ENCODE measurements at regions not wholly inside any gene's neighbourhood (a gene's known extent, or its start where the extent isn't known, plus 50 kb on each side); places are given as distances from the start of the nearest gene placed in this dataset.

DNA sequence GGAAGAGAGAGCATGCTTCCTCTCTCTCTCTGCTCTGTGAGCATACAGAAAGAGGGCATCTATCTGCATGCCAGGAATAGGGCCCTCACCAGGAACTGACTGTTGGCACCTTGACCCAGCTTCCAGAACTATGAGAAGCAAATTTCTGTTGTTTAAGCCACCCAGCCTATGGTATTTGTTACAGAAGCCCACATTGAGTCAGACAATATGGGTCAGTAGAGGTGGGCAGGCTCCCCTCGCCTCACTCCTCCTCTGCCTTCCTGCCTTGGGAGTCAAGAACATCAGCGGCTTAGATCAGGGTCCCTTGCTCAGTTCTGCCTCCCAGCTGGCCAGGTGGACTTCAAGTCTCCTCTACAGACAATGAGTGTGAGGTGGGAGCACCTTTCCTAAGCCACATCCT lies 92.3 kb downstream of the COPS8 start:
- peaks cover 5 to 14% (median 9%) of the 10 kb centered on the region in 3 donors for H3K27me3 Mint-ChIP-seq (ENCODE audit: low read depth in 3 of 3)
- Histone ChIP-seq H3K4me3 (replicated peaks in 1 of 3; ENCODE audit: low read depth in 2 of 3, low read length in 3 of 3) (no peak overlapping the region), H3K9me3 (replicated peaks in 1 of 2; ENCODE audit: control insufficient read depth in 1 of 2, insufficient read depth in 1 of 2, low read length in 2 of 2) (no peaks in the 10 kb centered on the region), H2AFZ (ENCODE audit: insufficient read depth, low read depth, low read length, poor library complexity, severe bottlenecking) (no peak overlapping the region), H4K20me1 (ENCODE audit: insufficient read depth, low read length) (no peaks in the 10 kb centered on the region), H3K27ac (ENCODE audit: low read depth in 1 of 2, low read length in 2 of 2) (no peak overlapping the region), H3K27me3 (ENCODE audit: control insufficient read depth in 2 of 2, insufficient read depth in 2 of 2, low read length in 2 of 2) (peaks cover 2 to 6% of the 10 kb centered on the region in 2 donors), H3K9ac (ENCODE audit: insufficient read depth, low read length, poor library complexity, severe bottlenecking) (no peak overlapping the region), H3K4me1 (ENCODE audit: control insufficient read depth in 1 of 2, insufficient read depth in 2 of 2, low read length in 2 of 2) (no peaks in the 10 kb centered on the region), H3K79me2 (ENCODE audit: insufficient read depth, low read length) (no peaks in the 10 kb centered on the region), H3K4me2 (replicated peaks; ENCODE audit: extremely low read depth, low read length, poor library complexity, severe bottlenecking) (no peak overlapping the region), H3K36me3 (replicated peaks in 1 of 2; ENCODE audit: control insufficient read depth in 1 of 2, insufficient read depth in 2 of 2, low read length in 2 of 2) (no peaks in the 10 kb centered on the region)
- DNase-seq, result no peak
- H3K4me1 Mint-ChIP-seq, result no peaks in the 10 kb centered on the region
- peaks cover 3 to 12% (median 6%) of the 10 kb centered on the region in 7 donors for H3K9me3 Mint-ChIP-seq
- intact Hi-C loops (cut with micrococcal nuclease), result no loop called here
- H3K27ac Mint-ChIP-seq, result no peak overlapping the region
- no CpG with 5 or more reads among the region's 2 CpGs for WGBS (ENCODE audit: insufficient coverage)
- TF ChIP-seq, protein P1, sequence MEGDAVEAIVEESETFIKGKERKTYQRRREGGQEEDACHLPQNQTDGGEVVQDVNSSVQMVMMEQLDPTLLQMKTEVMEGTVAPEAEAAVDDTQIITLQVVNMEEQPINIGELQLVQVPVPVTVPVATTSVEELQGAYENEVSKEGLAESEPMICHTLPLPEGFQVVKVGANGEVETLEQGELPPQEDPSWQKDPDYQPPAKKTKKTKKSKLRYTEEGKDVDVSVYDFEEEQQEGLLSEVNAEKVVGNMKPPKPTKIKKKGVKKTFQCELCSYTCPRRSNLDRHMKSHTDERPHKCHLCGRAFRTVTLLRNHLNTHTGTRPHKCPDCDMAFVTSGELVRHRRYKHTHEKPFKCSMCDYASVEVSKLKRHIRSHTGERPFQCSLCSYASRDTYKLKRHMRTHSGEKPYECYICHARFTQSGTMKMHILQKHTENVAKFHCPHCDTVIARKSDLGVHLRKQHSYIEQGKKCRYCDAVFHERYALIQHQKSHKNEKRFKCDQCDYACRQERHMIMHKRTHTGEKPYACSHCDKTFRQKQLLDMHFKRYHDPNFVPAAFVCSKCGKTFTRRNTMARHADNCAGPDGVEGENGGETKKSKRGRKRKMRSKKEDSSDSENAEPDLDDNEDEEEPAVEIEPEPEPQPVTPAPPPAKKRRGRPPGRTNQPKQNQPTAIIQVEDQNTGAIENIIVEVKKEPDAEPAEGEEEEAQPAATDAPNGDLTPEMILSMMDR (IDR thresholded peaks at IDR 0.05), result no peak
- H3K4me3 Mint-ChIP-seq, result no peak overlapping the region
- no peaks in the 10 kb centered on the region for H3K36me3 Mint-ChIP-seq

DNA sequence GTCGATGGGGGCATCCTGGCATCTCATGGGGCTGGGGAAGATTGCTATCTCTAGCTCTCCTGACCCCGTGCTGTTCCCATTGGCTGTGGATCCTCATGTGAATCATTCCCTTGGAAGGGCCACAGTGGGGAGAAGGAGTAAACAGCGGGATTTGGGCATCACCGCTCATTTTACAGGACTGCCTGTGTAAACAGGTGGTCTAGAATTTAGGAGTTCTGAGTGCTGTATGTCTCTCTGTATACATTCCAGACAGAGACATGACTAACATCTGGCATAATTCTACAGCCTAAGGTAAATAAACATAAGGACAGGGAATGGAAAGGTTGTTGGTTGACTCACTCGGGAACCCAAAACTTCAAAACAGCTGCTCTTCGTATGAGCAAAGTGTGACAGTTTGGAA lies 92.7 kb downstream of the COPS8 start:
- Histone ChIP-seq H3K27ac (ENCODE audit: low read depth in 1 of 2, low read length in 2 of 2) (no peak overlapping the region), H3K9ac (ENCODE audit: insufficient read depth, low read length, poor library complexity, severe bottlenecking) (no peak overlapping the region), H3K4me2 (replicated peaks; ENCODE audit: extremely low read depth, low read length, poor library complexity, severe bottlenecking) (no peak overlapping the region), H2AFZ (ENCODE audit: insufficient read depth, low read depth, low read length, poor library complexity, severe bottlenecking) (no peak overlapping the region), H3K79me2 (ENCODE audit: insufficient read depth, low read length) (no peaks in the 10 kb centered on the region), H3K27me3 (ENCODE audit: control insufficient read depth in 2 of 2, insufficient read depth in 2 of 2, low read length in 2 of 2) (peaks cover 2 to 6% of the 10 kb centered on the region in 2 donors), H3K36me3 (replicated peaks in 1 of 2; ENCODE audit: control insufficient read depth in 1 of 2, insufficient read depth in 2 of 2, low read length in 2 of 2) (no peaks in the 10 kb centered on the region), H4K20me1 (ENCODE audit: insufficient read depth, low read length) (no peaks in the 10 kb centered on the region), H3K9me3 (replicated peaks in 1 of 2; ENCODE audit: control insufficient read depth in 1 of 2, insufficient read depth in 1 of 2, low read length in 2 of 2) (no peaks in the 10 kb centered on the region), H3K4me1 (ENCODE audit: control insufficient read depth in 1 of 2, insufficient read depth in 2 of 2, low read length in 2 of 2) (no peaks in the 10 kb centered on the region), H3K4me3 (replicated peaks in 1 of 3; ENCODE audit: low read depth in 2 of 3, low read length in 3 of 3) (no peak overlapping the region)
- H3K4me3 Mint-ChIP-seq, result no peak overlapping the region
- peaks cover 4 to 14% (median 9%) of the 10 kb centered on the region in 3 donors for H3K27me3 Mint-ChIP-seq (ENCODE audit: low read depth in 3 of 3)
- H3K9me3 Mint-ChIP-seq, result peaks cover 3 to 12% (median 6%) of the 10 kb centered on the region in 7 donors
- 100% methylated on average over 1 of the region's 6 CpGs for WGBS (ENCODE audit: insufficient coverage)
- H3K27ac Mint-ChIP-seq, result no peak overlapping the region
- H3K36me3 Mint-ChIP-seq, result no peaks in the 10 kb centered on the region
- TF ChIP-seq, protein P1 (IDR thresholded peaks at IDR 0.05), result no peak
- DNase-seq, result no peak
- H3K4me1 Mint-ChIP-seq, result no peaks in the 10 kb centered on the region
- intact Hi-C loops (cut with micrococcal nuclease), result no loop called here
